GM12878 (cell line): ENCODE measurements at regions not wholly inside any gene's neighbourhood (a gene's known extent, or its start where the extent isn't known, plus 50 kb on each side); places are given as distances from the start of the nearest gene placed in this dataset.

Source experiments
- ATAC-seq: fragments of 200-7000 bp; cut with Tn5 transposase; 3 replicates; pipeline ENCODE4 v1.9.1; 2020; ENCODE audit warnings: mild to moderate bottlenecking, moderate library complexity
- BruUV-seq: library from RNA; stranded (reverse); fragments of 400-500 nt; replicated peaks from 2 replicates; lab custom pipeline; 2021; lab: Mats Ljungman, UMichigan
- CTCF ChIA-PET: fragments of 300-600 bp; sonication (Branson Sonifier 250); formaldehyde crosslinking; extraction: SDS; loops from one replicate; lab custom pipeline; 2021; ENCODE audit warnings: inconsistent platforms; lab: Yijun Ruan, JAX
- POLR2A ChIA-PET: fragments of 350-600 bp; formaldehyde crosslinking; extraction: SDS; loops from one replicate; lab custom pipeline; 2021; ENCODE audit warnings: inconsistent platforms; lab: Charles Lee
- RAD21 ChIA-PET: fragments of 300-600 bp; sonication (Branson Sonifier 250); formaldehyde crosslinking; loops from one replicate; lab custom pipeline; 2023; ENCODE audit warnings: antibody characterized with exemption; ENCODE audit not compliant: unreplicated experiment; lab: Charles Lee
- SMC1A ChIA-PET: fragments of 300-600 bp; sonication (Branson Sonifier 250); formaldehyde crosslinking; loops from one replicate; lab custom pipeline; 2023; ENCODE audit not compliant: unreplicated experiment, uncharacterized antibody; lab: Charles Lee
- DNase-seq: peaks from one replicate; pipeline ENCODE4 v3.0.0-alpha.2; 2011; ENCODE audit warnings: low read depth, low spot score
- FAIRE-seq: peaks from 3 replicates; lab custom pipeline; 2011; peaks lifted over from hg19 to GRCh38; lab: Jason Lieb, UNC
- H2AFZ ChIP-seq: 2 replicates; pipeline ENCODE4 v1.6.0; 2011; ENCODE audit warnings: low read depth, low read length, control low read depth; ENCODE audit not compliant: control insufficient read depth
- H3K27ac ChIP-seq: 2 replicates; pipeline ENCODE4 v1.5.1; 2011; ENCODE audit warnings: control low read depth; ENCODE audit not compliant: control insufficient read depth, insufficient read depth
- H3K27me3 ChIP-seq, 2 experiments: replicated peaks in 1 of 2; 2 replicates each; pipeline versions ENCODE4 v1.6.0 to v1.6.1; 2011; ENCODE audit warnings: low read length in 1 of 2; ENCODE audit not compliant: control insufficient read depth in 2 of 2, insufficient read depth in 2 of 2
- H3K36me3 ChIP-seq, 2 experiments: 2 replicates each; pipeline ENCODE4 v1.5.1; 2011; ENCODE audit warnings: low read length in 1 of 2; ENCODE audit not compliant: control insufficient read depth in 2 of 2, insufficient read depth in 2 of 2
- H3K4me1 ChIP-seq: 2 replicates; pipeline ENCODE4 v1.6.1; 2011; ENCODE audit warnings: mild to moderate bottlenecking, low read length, moderate library complexity, mixed read lengths; ENCODE audit not compliant: control insufficient read depth, insufficient read depth
- H3K4me2 ChIP-seq: 2 replicates; pipeline ENCODE4 v1.6.0; 2011; ENCODE audit warnings: control low read depth; ENCODE audit not compliant: control insufficient read depth, insufficient read depth
- H3K4me3 ChIP-seq: fragments of 200-600 bp; sonication (generic); 2 replicates; pipeline ENCODE4 v1.5.1; 2016
- H3K79me2 ChIP-seq: 2 replicates; pipeline ENCODE4 v1.6.0; 2011; ENCODE audit warnings: low read length; ENCODE audit not compliant: control insufficient read depth, insufficient read depth
- H3K9ac ChIP-seq: 2 replicates; pipeline ENCODE4 v1.8.0; 2011; ENCODE audit warnings: low read length, control low read depth, mixed read lengths; ENCODE audit not compliant: control insufficient read depth, insufficient read depth
- H3K9me3 ChIP-seq: replicated peaks from 3 replicates; pipeline ENCODE4 v1.5.1; 2011; ENCODE audit warnings: mild to moderate bottlenecking, low read length; ENCODE audit not compliant: control insufficient read depth, insufficient read depth
- H4K20me1 ChIP-seq: 2 replicates; pipeline ENCODE4 v1.6.0; 2011; ENCODE audit not compliant: control insufficient read depth, insufficient read depth
- BHLHE40 ChIP-seq, 2 experiments: fragments of 450-650 bp in 1 of 2; IDR thresholded peaks; 2 replicates each; pipeline ENCODE4 v1.6.1; 2011 to 2017; ENCODE audit warnings: low read depth in 2 of 2, borderline replicate concordance in 1 of 2, improper control_type of control experiment in 1 of 2, low read length in 1 of 2, mild to moderate bottlenecking in 1 of 2
- CBFB ChIP-seq: IDR thresholded peaks from 2 replicates; pipeline ENCODE4 v1.6.1; 2016; ENCODE audit warnings: antibody characterized with exemption, low read depth
- LARP7 ChIP-seq: fragments of 450-650 bp; IDR thresholded peaks from 2 replicates; pipeline ENCODE4 v1.6.1; 2017; ENCODE audit warnings: mild to moderate bottlenecking
- MYC ChIP-seq: IDR thresholded peaks from 2 replicates; pipeline ENCODE4 v1.6.1; 2011; ENCODE audit warnings: mild to moderate bottlenecking, low read length, moderate library complexity, inconsistent platforms; ENCODE audit not compliant: insufficient read depth, insufficient replicate concordance, insufficient read length, severe bottlenecking
- NR2C1 ChIP-seq: fragments of 450-650 bp; IDR thresholded peaks from 2 replicates; pipeline ENCODE4 v1.6.1; 2017; ENCODE audit warnings: antibody characterized with exemption, mild to moderate bottlenecking, moderate library complexity
- PML ChIP-seq: IDR thresholded peaks from 2 replicates; pipeline ENCODE4 v1.6.1; 2012; ENCODE audit warnings: low read length, inconsistent platforms
- SREBF2 ChIP-seq: IDR thresholded peaks from 2 replicates; pipeline ENCODE4 v1.6.1; 2012; ENCODE audit warnings: mild to moderate bottlenecking, low read length
- YY1 ChIP-seq: IDR thresholded peaks from 2 replicates; pipeline ENCODE4 v1.6.1; 2011; ENCODE audit warnings: low read depth, mild to moderate bottlenecking, low read length
- ZBTB4 ChIP-seq: fragments of 450-650 bp; formaldehyde crosslinking; IDR thresholded peaks from 2 replicates; pipeline ENCODE4 v1.4.0; 2022; ENCODE audit warnings: mild to moderate bottlenecking, moderate library complexity
- WGBS: methylation state at CpG from one replicate; pipeline ENCODE4 v1.1.6; 2016; ENCODE audit warnings: low lambda C conversion rate; ENCODE audit not compliant: insufficient replicate concordance, insufficient coverage; ENCODE audit errors: missing lambda C conversion rate; 5-methylcytosine and 5-hydroxymethylcytosine counted together
- in situ Hi-C: fragments of 300-500 bp; cut with MboI; formaldehyde crosslinking; loops from 9 replicates; pipeline ENCODE4 v1.14.3; 2018; ENCODE audit warnings: mixed read lengths
- intact Hi-C: fragments of 100-400 bp; cut with micrococcal nuclease; formaldehyde crosslinking; loops from one replicate; pipeline ENCODE4 v1.14.2; 2022; ENCODE audit not compliant: unreplicated experiment

GRCh38 chr7:153005750-153006435 lies 246.3 kb downstream of the ACTR3B start (continued):
- TF ChIP-seq MYC (no peak), YY1 (no peak), ZBTB4 (CRISPR knock-in tag) (no peak), LARP7 (no peak), PML (no peak)

- intact Hi-C loops, result no loop called here
- no peak for DNase-seq
- SMC1A ChIA-PET, result no interaction called here
Observed at GRCh38 chr7:153006452-153006851, 246.9 kb downstream of the ACTR3B start.

More at GRCh38 chr7:153006452-153006851, 246.9 kb downstream of the ACTR3B start:
- ATAC-seq (no peak), FAIRE-seq (no peak)
- no peaks in the 10 kb centered on the region for H3K9me3 ChIP-seq
- RAD21 ChIA-PET, result no interaction called here
- BruUV-seq, result no TSS peak
- H3K4me3 ChIP-seq, result no peak overlapping the region
- H3K4me1 ChIP-seq, result no peaks in the 10 kb centered on the region
- H3K9ac ChIP-seq, result no peak overlapping the region
- H2AFZ ChIP-seq, result no peak overlapping the region
- H3K79me2 ChIP-seq, result no peaks in the 10 kb centered on the region
- in situ Hi-C loops, result no loop called here
- no peaks in the 10 kb centered on the region for H3K27me3 ChIP-seq
- 76% methylated on average over 2 of the region's 2 CpGs for WGBS
- H3K36me3 ChIP-seq, result no peaks in the 10 kb centered on the region
- H3K4me2 ChIP-seq, result no peak overlapping the region
- POLR2A ChIA-PET, result no interaction called here
- H4K20me1 ChIP-seq, result no peaks in the 10 kb centered on the region
- H3K27ac ChIP-seq, result no peak overlapping the region
- TF ChIP-seq NR2C1 (no peak), YY1 (no peak), BHLHE40 (IDR thresholded peaks at IDR 0.05; ENCODE audit: borderline replicate concordance in 1 of 2, low read depth in 2 of 2, low read length in 1 of 2) (no peak), SREBF2 (no peak), CBFB (no peak)
- CTCF ChIA-PET, result no interaction called here
